ENCODE measurements at regions not wholly inside any gene's neighbourhood (a gene's known extent, or its start where the extent isn't known, plus 50 kb on each side); places are given as distances from the start of the nearest gene placed in this dataset.
"Not testable (repeated sequence)": the region's sequence is repeated elsewhere in the genome, so short reads cannot be mapped to it uniquely, and the experiment has no call there.

DNA sequence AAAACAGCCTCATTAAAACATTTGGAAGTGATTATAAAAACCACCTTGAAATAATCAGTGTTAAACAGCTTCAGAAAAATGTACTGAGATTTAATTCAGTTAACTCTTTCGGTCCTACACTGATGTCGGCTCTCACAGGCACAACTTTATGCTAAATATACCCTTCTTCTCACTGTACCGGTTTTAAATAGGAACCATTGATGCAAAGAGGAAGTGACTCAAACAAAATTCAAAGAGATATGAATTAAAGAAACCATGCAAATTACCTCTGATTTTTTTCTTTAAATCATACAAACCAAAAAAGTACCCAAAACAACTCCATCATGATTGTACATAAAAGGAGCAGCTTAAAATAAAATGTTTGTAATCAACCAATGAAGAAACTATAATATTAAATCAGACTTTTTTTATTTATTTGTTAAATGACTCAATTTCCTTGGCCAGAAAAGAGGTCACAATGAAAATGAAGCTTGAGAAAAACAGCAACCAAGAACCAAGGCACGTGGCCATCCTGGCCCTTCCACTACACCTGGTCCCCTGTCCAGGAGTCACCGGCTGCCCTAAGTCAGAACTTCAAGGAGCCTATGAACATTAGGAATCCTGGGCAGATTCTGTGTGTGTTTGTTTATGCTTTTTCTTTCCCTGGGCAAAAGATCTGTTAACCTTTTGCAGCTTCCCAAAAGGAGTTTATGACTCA is 73.0 kb upstream of the CABCOCO1 start:
- intact Hi-C loops (cut with DNase I) = no loop called here
- Histone ChIP-seq H3K9me3 (no peaks in the 10 kb centered on the region), H3K4me1 (no peaks in the 10 kb centered on the region), H3K4me3 (no peak overlapping the region), H3K27ac (replicated peaks in 1 of 4) (no peak overlapping the region), H3K27me3 (no peaks in the 10 kb centered on the region), H3K36me3 (no peaks in the 10 kb centered on the region)
- TF ChIP-seq, protein P1, sequence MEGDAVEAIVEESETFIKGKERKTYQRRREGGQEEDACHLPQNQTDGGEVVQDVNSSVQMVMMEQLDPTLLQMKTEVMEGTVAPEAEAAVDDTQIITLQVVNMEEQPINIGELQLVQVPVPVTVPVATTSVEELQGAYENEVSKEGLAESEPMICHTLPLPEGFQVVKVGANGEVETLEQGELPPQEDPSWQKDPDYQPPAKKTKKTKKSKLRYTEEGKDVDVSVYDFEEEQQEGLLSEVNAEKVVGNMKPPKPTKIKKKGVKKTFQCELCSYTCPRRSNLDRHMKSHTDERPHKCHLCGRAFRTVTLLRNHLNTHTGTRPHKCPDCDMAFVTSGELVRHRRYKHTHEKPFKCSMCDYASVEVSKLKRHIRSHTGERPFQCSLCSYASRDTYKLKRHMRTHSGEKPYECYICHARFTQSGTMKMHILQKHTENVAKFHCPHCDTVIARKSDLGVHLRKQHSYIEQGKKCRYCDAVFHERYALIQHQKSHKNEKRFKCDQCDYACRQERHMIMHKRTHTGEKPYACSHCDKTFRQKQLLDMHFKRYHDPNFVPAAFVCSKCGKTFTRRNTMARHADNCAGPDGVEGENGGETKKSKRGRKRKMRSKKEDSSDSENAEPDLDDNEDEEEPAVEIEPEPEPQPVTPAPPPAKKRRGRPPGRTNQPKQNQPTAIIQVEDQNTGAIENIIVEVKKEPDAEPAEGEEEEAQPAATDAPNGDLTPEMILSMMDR (IDR thresholded peaks at IDR 0.05) = no peak
- TF ChIP-seq EP300 (IDR thresholded peaks at IDR 0.05) = no peak
- no peak for TF ChIP-seq POLR2A (IDR thresholded peaks at IDR 0.05; ENCODE audit: low read depth)
- TF ChIP-seq POLR2AphosphoS5 (IDR thresholded peaks at IDR 0.05) = no peak
- WGBS = 73% methylated on average over 5 of the region's 5 CpGs
- DNase-seq (ENCODE audit: extremely low spot score) = no peak

DNA sequence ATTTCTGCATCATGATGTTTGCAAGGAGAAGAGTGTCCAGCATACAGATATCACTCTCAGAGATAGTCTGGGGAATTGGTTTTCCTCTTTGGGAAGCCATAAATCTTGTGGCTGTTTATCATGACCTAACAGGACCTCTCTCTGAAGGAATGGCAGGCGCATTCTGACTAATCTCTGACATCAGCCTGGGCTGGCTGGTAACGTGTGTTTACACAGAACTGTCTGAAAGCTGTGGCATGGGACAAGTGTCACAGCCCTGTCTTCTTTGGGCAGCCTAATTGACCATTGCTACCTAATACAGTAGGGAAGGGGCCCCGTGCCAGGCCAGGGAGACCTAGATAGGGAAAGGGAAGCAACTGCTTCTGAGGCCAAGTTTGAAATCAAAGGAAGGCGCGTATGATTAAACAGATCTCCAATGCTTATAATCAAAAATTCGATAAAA is 73.9 kb upstream of the CABCOCO1 start:
- Histone ChIP-seq H3K9me3 (no peaks in the 10 kb centered on the region), H3K36me3 (no peaks in the 10 kb centered on the region), H3K4me1 (no peaks in the 10 kb centered on the region), H3K27me3 (no peaks in the 10 kb centered on the region), H3K27ac (replicated peaks in 1 of 4) (no peak overlapping the region), H3K4me3 (no peak overlapping the region)
- 88% methylated on average over 6 of the region's 6 CpGs for WGBS
- intact Hi-C loops (cut with DNase I) = no loop called here
- no peak for DNase-seq (ENCODE audit: extremely low spot score)
- TF ChIP-seq EP300 (IDR thresholded peaks at IDR 0.05) = no peak
- no peak for TF ChIP-seq POLR2AphosphoS5 (IDR thresholded peaks at IDR 0.05)
- TF ChIP-seq POLR2A (IDR thresholded peaks at IDR 0.05; ENCODE audit: low read depth) = no peak
- TF ChIP-seq, protein P1 (IDR thresholded peaks at IDR 0.05) = no peak

DNA sequence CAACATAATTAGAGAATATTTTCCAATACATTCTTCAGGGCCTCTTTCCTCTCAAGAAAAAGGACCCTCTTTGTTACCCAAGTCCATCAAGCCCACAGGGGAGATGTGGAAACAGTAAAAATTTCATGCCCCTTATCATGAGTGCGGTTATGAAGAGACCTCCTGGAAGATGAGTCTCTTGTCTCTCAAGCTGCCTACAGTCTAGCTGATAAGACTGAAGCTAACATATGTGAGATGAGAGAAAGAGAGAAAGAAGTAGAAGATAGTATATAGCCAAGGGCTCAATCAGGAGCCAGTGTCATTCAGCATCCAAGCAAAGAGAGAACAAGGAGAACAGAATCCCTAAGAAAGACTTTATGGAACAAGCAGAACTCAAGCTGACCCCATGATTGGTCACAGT is 75.9 kb upstream of the CABCOCO1 start:
- TF ChIP-seq, protein P1 (IDR thresholded peaks at IDR 0.05) = no peak
- TF ChIP-seq POLR2AphosphoS5 (IDR thresholded peaks at IDR 0.05) (no peak), EP300 (IDR thresholded peaks at IDR 0.05) (no peak), POLR2A (IDR thresholded peaks at IDR 0.05; ENCODE audit: low read depth) (no peak)
- H3K4me3 ChIP-seq = no peak overlapping the region
- DNase-seq (ENCODE audit: extremely low spot score) = no peak
- intact Hi-C loops (cut with DNase I) = no loop called here
- H3K36me3 ChIP-seq = no peaks in the 10 kb centered on the region
- no peaks in the 10 kb centered on the region for H3K27me3 ChIP-seq
- H3K27ac ChIP-seq (replicated peaks in 1 of 4) = no peak overlapping the region
- 95% methylated on average over 1 of the region's 1 CpG for WGBS
- no peaks in the 10 kb centered on the region for H3K9me3 ChIP-seq
- no peaks in the 10 kb centered on the region for H3K4me1 ChIP-seq

DNA sequence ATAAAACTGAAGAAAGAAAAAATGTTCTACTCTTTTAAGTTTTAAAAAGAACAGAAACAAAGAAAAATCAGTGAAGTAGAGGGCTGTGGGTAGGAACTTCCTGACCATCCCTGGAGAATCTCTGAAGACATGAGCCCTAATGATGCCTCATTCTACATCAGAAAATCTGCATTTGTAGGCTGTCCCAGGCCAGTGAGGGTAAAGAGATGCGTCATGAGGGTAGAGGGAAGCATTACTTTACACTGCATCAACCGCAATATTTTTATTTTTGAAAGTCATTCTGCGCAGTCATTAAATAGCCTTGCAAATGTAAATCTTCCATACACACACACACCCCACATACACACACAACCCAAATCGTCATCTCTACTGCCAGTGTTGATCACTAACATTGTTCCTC is 82.1 kb upstream of the CABCOCO1 start:
- no peak for TF ChIP-seq EP300 (IDR thresholded peaks at IDR 0.05)
- no peak for TF ChIP-seq POLR2AphosphoS5 (IDR thresholded peaks at IDR 0.05)
- no peak for TF ChIP-seq POLR2A (IDR thresholded peaks at IDR 0.05; ENCODE audit: low read depth)
- TF ChIP-seq, protein P1 (IDR thresholded peaks at IDR 0.05) = no peak

DNA sequence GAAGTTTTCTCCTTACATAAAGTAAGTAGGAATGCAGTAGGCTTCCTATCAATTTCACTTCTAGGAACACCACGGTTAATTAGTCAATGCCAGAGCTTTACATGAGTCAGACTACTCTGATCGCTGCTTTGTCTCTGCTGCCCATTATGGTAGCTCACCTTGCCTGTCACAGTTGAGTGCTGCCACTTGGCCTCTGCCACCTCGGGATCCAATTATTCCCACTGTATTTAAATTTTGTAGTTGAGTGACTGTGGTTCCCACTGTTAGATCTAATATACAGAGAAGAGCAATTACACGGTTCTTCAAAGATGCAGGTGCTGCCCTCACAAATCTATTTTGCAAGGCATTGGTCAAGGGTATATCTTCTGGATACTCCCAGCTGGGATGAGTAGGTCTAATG is 92.5 kb upstream of the CABCOCO1 start:
- intact Hi-C loops (cut with DNase I); H3K27me3 ChIP-seq; H3K4me1 ChIP-seq; H3K36me3 ChIP-seq; DNase-seq (ENCODE audit: extremely low spot score); H3K4me3 ChIP-seq; H3K27ac ChIP-seq (replicated peaks in 1 of 4): not testable (repeated sequence)
- H3K9me3 ChIP-seq = peaks cover 0 to 15% (median 7%) of the 10 kb centered on the region in 4 donors
- 80% methylated on average over 4 of the region's 4 CpGs for WGBS

More for the DNA sequence above, 82.1 kb upstream of the CABCOCO1 start:
- Histone ChIP-seq H3K27ac (replicated peaks in 1 of 4) (no peak overlapping the region), H3K4me1 (no peaks in the 10 kb centered on the region), H3K36me3 (no peaks in the 10 kb centered on the region), H3K9me3 (no peaks in the 10 kb centered on the region), H3K27me3 (no peaks in the 10 kb centered on the region), H3K4me3 (no peak overlapping the region)
- no peak for DNase-seq (ENCODE audit: extremely low spot score)
- intact Hi-C loops (cut with DNase I) = no loop called here
- WGBS = 97% methylated on average over 4 of the region's 4 CpGs

Data from esophagus muscularis mucosa (tissue), 4 donors.